Heart left ventricle (tissue), 16 donors: ENCODE measurements at regions not wholly inside any gene's neighbourhood (a gene's known extent, or its start where the extent isn't known, plus 50 kb on each side); places are given as distances from the start of the nearest gene placed in this dataset.
"Not testable (repeated sequence)": the region's sequence is repeated elsewhere in the genome, so short reads cannot be mapped to it uniquely, and the experiment has no call there.

ENCODE experiments used
- ATAC-seq, 4 donors: fragments of 200-7000 bp; cut with Tn5 transposase; one replicate each; pipeline ENCODE4 v1.9.1; 2020 to 2022; ENCODE audit warnings: moderate library complexity in 4 of 4, mild to moderate bottlenecking in 3 of 4, moderate number of reproducible peaks in 1 of 4
- DNase-seq, 5 donors: peaks; one replicate each; pipeline ENCODE4 v3.0.0-alpha.2; 2020
- H3K27ac ChIP-seq, 12 donors: fragments of 200-600 bp; sonication (generic) in 4 of 12; one replicate each; pipeline versions ENCODE4 v1.5.0 to v1.8.0; 2016 to 2022; ENCODE audit warnings: mild to moderate bottlenecking in 2 of 12
- H3K27me3 ChIP-seq, 9 donors: fragments of 200-600 bp; sonication (generic) in 2 of 9; one replicate each; pipeline versions ENCODE4 v1.5.1 to v1.8.0; 2016 to 2022; ENCODE audit warnings: mild to moderate bottlenecking in 3 of 9
- H3K36me3 ChIP-seq, 9 donors: fragments of 200-600 bp; sonication (generic) in 2 of 9; one replicate each; pipeline versions ENCODE4 v1.5.0 to v1.8.0; 2018 to 2022; ENCODE audit warnings: mild to moderate bottlenecking in 2 of 9
- H3K4me1 ChIP-seq, 12 donors: fragments of 200-600 bp; sonication (generic) in 4 of 12; one replicate each; pipeline versions ENCODE4 v1.5.0 to v1.8.0; 2016 to 2022; ENCODE audit warnings: mild to moderate bottlenecking in 3 of 12
- H3K4me3 ChIP-seq, 12 donors: fragments of 200-600 bp; sonication (generic) in 4 of 12; one replicate each; pipeline versions ENCODE4 v1.5.0 to v1.8.0; 2017 to 2022; ENCODE audit warnings: mild to moderate bottlenecking in 9 of 12, moderate library complexity in 4 of 12
- H3K9me3 ChIP-seq, 12 donors: fragments of 200-600 bp; sonication (generic) in 4 of 12; one replicate each; pipeline versions ENCODE4 v1.5.0 to v1.8.0; 2016 to 2022; ENCODE audit warnings: mild to moderate bottlenecking in 1 of 12
- POLR2A ChIP-seq, 2 donors: fragments of 450-650 bp; IDR thresholded peaks; one replicate each; pipeline ENCODE4 v1.6.1; 2017; ENCODE audit warnings: antibody characterized with exemption in 2 of 2, mild to moderate bottlenecking in 2 of 2, moderate library complexity in 2 of 2
- WGBS, 4 donors: extraction: QIAGEN DNeasy Blood & Tissue Kit in 2 of 4; methylation state at CpG; one replicate each; pipeline versions ENCODE4 v1.1.5 to v1.1.7; 2013 to 2018; 5-methylcytosine and 5-hydroxymethylcytosine counted together
- intact Hi-C, 10 donors: fragments of 100-400 bp; cut with DNase I; formaldehyde crosslinking; loops; one replicate each; pipeline versions ENCODE4 v1.11.1 to v1.14.2; 2022
- TF ChIP-seq, protein P1 (sequence below), 12 donors: fragments of 200-600 bp; sonication (generic) in 4 of 12; IDR thresholded peaks; one replicate each; pipeline versions ENCODE4 v1.5.0 to v1.8.0; 2018 to 2022; ENCODE audit warnings: antibody characterized with exemption in 12 of 12, mild to moderate bottlenecking in 5 of 12
- donor health status: ischemic (EF 13 %, LVEDD 7.1; RV severe dilation, severe dysfunction).
- donor health status: healthy with polysubstance abuse.
- donor health status: DM: no; HTN: yes; CAD: no.
- donor health status: DM: no; HTN: no; CAD: no.
- donor health status: ischemic (EF 25% LVEDD 6.9; RV normal size, moderate dysfunction).
- donor health status: ischemic (EF 25% LVEDD 5.7; RV mildly dilated, moderate dysfunction).
- donor health status: healthy.
- donor health status: DM: yes; HTN: yes; CAD: no.
- donor health status: ischemic (EF 35%, LVEDD 5.7; RV mildly dilated, moderate dysfunction).
- donor health status: nonischemic (EF 11% LVEDD 7.7; RV severe dilation, severe dysfunction).
- donor health status: DM: yes; HTN: yes; CAD: no.
- donor health status: PGD.
- donor health status: ischemic (EF 29% LVEDD 5.4; RV normal size, mild dysfunction).
- donor health status: nonischemic (EF 23%, LVEDD 6.1; RV moderate dilation, normal function).

GRCh38 chr12:72753571-72753970, 481.4 kb downstream of the TRHDE start:
- Histone ChIP-seq H3K4me3 (no peak overlapping the region), H3K27me3 (no peaks in the 10 kb centered on the region), H3K27ac (no peak overlapping the region), H3K4me1 (no peaks in the 10 kb centered on the region), H3K36me3 (no peaks in the 10 kb centered on the region), H3K9me3 (peaks cover 0 to 7% (median 2%) of the 10 kb centered on the region in 12 donors)
- intact Hi-C loops: no loop called here
- DNase-seq (no peak), ATAC-seq (no peak)
- TF ChIP-seq POLR2A (IDR thresholded peaks at IDR 0.05): no peak
- TF ChIP-seq, protein P1, sequence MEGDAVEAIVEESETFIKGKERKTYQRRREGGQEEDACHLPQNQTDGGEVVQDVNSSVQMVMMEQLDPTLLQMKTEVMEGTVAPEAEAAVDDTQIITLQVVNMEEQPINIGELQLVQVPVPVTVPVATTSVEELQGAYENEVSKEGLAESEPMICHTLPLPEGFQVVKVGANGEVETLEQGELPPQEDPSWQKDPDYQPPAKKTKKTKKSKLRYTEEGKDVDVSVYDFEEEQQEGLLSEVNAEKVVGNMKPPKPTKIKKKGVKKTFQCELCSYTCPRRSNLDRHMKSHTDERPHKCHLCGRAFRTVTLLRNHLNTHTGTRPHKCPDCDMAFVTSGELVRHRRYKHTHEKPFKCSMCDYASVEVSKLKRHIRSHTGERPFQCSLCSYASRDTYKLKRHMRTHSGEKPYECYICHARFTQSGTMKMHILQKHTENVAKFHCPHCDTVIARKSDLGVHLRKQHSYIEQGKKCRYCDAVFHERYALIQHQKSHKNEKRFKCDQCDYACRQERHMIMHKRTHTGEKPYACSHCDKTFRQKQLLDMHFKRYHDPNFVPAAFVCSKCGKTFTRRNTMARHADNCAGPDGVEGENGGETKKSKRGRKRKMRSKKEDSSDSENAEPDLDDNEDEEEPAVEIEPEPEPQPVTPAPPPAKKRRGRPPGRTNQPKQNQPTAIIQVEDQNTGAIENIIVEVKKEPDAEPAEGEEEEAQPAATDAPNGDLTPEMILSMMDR (IDR thresholded peaks at IDR 0.05): no peak
- 48 to 58% (median 54%) methylated on average over 3 of the region's 3 CpGs for WGBS, 4 donors

DNA sequence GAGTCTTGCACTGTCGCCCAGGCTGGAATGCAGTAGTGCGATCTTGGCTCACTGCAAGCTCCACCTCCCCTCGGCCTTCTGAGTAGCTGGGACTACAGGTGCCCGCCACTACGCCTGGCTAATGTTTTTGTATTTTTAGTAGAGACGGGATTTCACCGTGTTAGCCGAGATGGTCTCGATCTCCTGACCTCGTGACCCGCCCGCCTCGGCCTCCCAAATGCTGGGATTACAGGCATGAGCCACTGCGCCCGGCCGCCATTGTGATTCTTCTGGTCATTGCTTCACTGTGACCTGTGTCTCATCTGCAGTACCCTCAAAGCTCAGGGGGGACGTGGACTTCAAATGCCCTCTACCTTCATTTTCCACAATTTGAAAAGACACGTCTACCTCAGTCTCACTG, 481.9 kb downstream of the TRHDE start:
- H3K4me3 ChIP-seq, H3K27ac ChIP-seq, ATAC-seq, H3K27me3 ChIP-seq, DNase-seq, intact Hi-C loops, H3K4me1 ChIP-seq, H3K36me3 ChIP-seq: not testable (repeated sequence)
- peaks cover 0 to 12% (median 5%) of the 10 kb centered on the region in 12 donors for H3K9me3 ChIP-seq
- 88 to 94% (median 90%) methylated on average over 18 of the region's 18 CpGs for WGBS, 4 donors

DNA sequence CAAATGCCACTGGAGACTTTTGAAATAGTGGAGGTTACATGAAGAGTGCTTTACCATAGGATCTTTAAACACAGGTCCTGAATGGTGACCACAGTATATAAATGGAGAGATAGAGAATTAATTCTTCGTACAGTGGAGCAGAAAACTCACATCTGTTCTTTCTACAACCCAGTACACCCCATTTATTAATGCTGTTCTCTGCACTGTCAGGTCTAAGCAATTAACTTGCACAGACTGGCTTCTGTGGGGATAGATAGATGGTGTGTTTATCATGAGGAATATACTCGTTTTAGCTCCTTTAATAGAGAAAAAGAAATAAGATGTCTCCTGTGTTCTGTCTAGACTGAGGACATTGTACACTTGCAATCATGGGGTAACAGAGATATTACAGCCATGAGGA, 494.3 kb downstream of the TRHDE start:
- ATAC-seq (no peak), DNase-seq (no peak)
- intact Hi-C loops: no loop called here
- no peak overlapping the region for H3K4me3 ChIP-seq
- H3K4me1 ChIP-seq: no peaks in the 10 kb centered on the region
- 43 to 57% (median 47%) methylated on average over 2 of the region's 2 CpGs for WGBS, 4 donors
- H3K27ac ChIP-seq: no peak overlapping the region
- TF ChIP-seq, protein P1 (IDR thresholded peaks at IDR 0.05): no peak
- no peak for TF ChIP-seq POLR2A (IDR thresholded peaks at IDR 0.05)
- H3K9me3 ChIP-seq: peaks cover 0 to 13% (median 0%) of the 10 kb centered on the region in 12 donors
- H3K27me3 ChIP-seq: no peaks in the 10 kb centered on the region
- H3K36me3 ChIP-seq: no peaks in the 10 kb centered on the region

DNA sequence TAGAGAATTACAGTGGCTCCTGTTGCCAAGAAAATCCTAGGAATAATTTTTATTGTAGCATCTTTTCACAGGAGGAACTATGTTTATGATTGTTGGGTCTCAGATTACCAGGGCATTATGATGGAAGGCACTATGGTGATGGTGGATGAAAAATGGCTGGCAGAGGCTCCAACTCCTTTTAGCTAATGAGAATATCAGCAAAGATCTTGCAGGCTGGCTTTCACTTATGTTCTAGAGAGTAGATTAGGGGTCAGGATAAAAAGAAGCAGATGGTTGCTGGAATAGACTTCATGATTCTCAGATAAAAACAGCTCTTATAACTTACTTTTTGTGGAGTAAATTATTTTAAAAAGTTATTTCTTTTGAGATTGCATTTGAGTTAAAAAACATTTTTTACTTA, 501.9 kb downstream of the TRHDE start:
- H3K27me3 ChIP-seq: no peaks in the 10 kb centered on the region
- no peaks in the 10 kb centered on the region for H3K36me3 ChIP-seq
- intact Hi-C loops: no loop called here
- H3K4me3 ChIP-seq: no peak overlapping the region
- H3K27ac ChIP-seq: no peak overlapping the region
- DNase-seq (no peak), ATAC-seq (no peak)
- H3K9me3 ChIP-seq: no peaks in the 10 kb centered on the region
- H3K4me1 ChIP-seq: no peaks in the 10 kb centered on the region
- no peak for TF ChIP-seq POLR2A (IDR thresholded peaks at IDR 0.05)

DNA sequence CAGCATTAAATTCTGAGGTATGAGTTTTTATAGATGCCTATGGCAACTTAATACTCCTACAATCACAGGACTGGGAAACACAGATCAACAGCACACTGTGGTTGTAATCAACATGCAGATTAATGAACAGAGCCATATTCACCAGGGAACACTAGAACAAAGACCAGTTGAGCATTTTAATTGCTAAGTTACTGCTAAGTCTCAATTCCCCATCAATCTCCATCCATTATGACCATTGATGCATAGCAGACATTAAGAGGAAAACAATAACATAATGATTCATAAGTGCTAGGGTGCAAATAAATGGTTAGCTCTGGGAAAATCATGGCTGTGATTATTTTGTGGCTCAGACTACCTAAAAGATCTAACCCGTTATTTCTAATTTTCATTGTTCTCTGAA, 505.6 kb downstream of the TRHDE start:
- Histone ChIP-seq H3K9me3 (no peaks in the 10 kb centered on the region), H3K36me3 (no peaks in the 10 kb centered on the region), H3K4me1 (no peaks in the 10 kb centered on the region), H3K4me3 (no peak overlapping the region), H3K27me3 (no peaks in the 10 kb centered on the region), H3K27ac (no peak overlapping the region)
- no peak for DNase-seq
- TF ChIP-seq, protein P1 (IDR thresholded peaks at IDR 0.05): no peak
- no peak for TF ChIP-seq POLR2A (IDR thresholded peaks at IDR 0.05)
- 83 to 90% (median 86%) methylated on average over 1 of the region's 1 CpG for WGBS, 4 donors
- no peak for ATAC-seq
- intact Hi-C loops: no loop called here
